Karpas-422 (cell line): ENCODE measurements at regions not wholly inside any gene's neighbourhood (a gene's known extent, or its start where the extent isn't known, plus 50 kb on each side); places are given as distances from the start of the nearest gene placed in this dataset.

Source experiments
- DNase-seq: peaks from one replicate; pipeline ENCODE4 v3.0.0-alpha.2; 2015
- H2AFZ ChIP-seq: fragments of 200-600 bp; sonication (generic); 2 replicates; pipeline ENCODE4 v1.6.1; 2014; ENCODE audit warnings: antibody characterized with exemption, low read length, mixed read lengths
- H3K27ac ChIP-seq: fragments of 200-600 bp; sonication (generic); 2 replicates; pipeline ENCODE4 v1.5.1; 2014; ENCODE audit warnings: mild to moderate bottlenecking, low read length, moderate library complexity
- H3K27me3 ChIP-seq: fragments of 200-600 bp; sonication (generic); 2 replicates; pipeline ENCODE4 v1.6.1; 2014; ENCODE audit warnings: low read length, mixed read lengths
- H3K36me3 ChIP-seq: fragments of 200-600 bp; sonication (generic); 2 replicates; pipeline ENCODE4 v1.6.1; 2014; ENCODE audit warnings: low read length, mixed read lengths; ENCODE audit not compliant: insufficient read depth
- H3K4me1 ChIP-seq: fragments of 200-600 bp; sonication (generic); 2 replicates; pipeline ENCODE4 v1.6.1; 2014; ENCODE audit warnings: mild to moderate bottlenecking, low read length, mixed read lengths
- H3K4me2 ChIP-seq: fragments of 200-600 bp; sonication (generic); 2 replicates; pipeline ENCODE4 v1.6.1; 2014; ENCODE audit warnings: low read length, low read depth, mild to moderate bottlenecking; ENCODE audit not compliant: poor library complexity, severe bottlenecking
- H3K4me3 ChIP-seq: fragments of 200-600 bp; sonication (generic); 2 replicates; pipeline ENCODE4 v1.5.1; 2014; ENCODE audit warnings: mild to moderate bottlenecking, antibody characterized with exemption, low read length, mixed read lengths
- H3K79me2 ChIP-seq: fragments of 200-600 bp; sonication (generic); 2 replicates; pipeline ENCODE4 v1.6.1; 2014; ENCODE audit warnings: mild to moderate bottlenecking, low read length, mixed read lengths
- H3K9ac ChIP-seq: fragments of 200-600 bp; sonication (generic); 2 replicates; pipeline ENCODE4 v1.6.0; 2014; ENCODE audit warnings: low read length
- H3K9me2 ChIP-seq: fragments of 200-600 bp; sonication (generic), shearing (Covaris generic); replicated peaks from 2 replicates; pipeline ENCODE4 v1.6.0; 2014; ENCODE audit warnings: mild to moderate bottlenecking, low read length, moderate library complexity; ENCODE audit not compliant: insufficient read depth
- H3K9me3 ChIP-seq: fragments of 300-700, 200-600 bp; sonication (generic); 2 replicates; pipeline ENCODE4 v1.6.1; 2014; ENCODE audit warnings: low read length, mixed read lengths
- H4K20me1 ChIP-seq: fragments of 200-600 bp; sonication (generic); 2 replicates; pipeline ENCODE4 v1.6.1; 2014; ENCODE audit warnings: mild to moderate bottlenecking, antibody characterized with exemption, low read length, low read depth; ENCODE audit not compliant: insufficient read depth

GRCh38 chr2:150224321-150224720 lies 263.1 kb downstream of the RND3 start:
- no peak overlapping the region for H2AFZ ChIP-seq
- H4K20me1 ChIP-seq: no peaks in the 10 kb centered on the region
- no peaks in the 10 kb centered on the region for H3K36me3 ChIP-seq
- H3K9me3 ChIP-seq: no peaks in the 10 kb centered on the region
- H3K9ac ChIP-seq: no peak overlapping the region
- no peak overlapping the region for H3K4me2 ChIP-seq
- no peak overlapping the region for H3K4me3 ChIP-seq
- H3K9me2 ChIP-seq: no peaks in the 10 kb centered on the region
- DNase-seq: no peak
- H3K4me1 ChIP-seq: no peaks in the 10 kb centered on the region
- no peaks in the 10 kb centered on the region for H3K27me3 ChIP-seq
- no peaks in the 10 kb centered on the region for H3K79me2 ChIP-seq
- H3K27ac ChIP-seq: no peak overlapping the region

GRCh38 chr2:150222942-150223341 lies 264.5 kb downstream of the RND3 start:
- Histone ChIP-seq H3K9me3 (no peaks in the 10 kb centered on the region), H3K9ac (no peak overlapping the region), H3K4me2 (no peak overlapping the region), H3K36me3 (no peaks in the 10 kb centered on the region), H3K4me3 (no peak overlapping the region), H2AFZ (no peak overlapping the region), H4K20me1 (no peaks in the 10 kb centered on the region), H3K9me2 (no peaks in the 10 kb centered on the region), H3K27me3 (no peaks in the 10 kb centered on the region), H3K79me2 (no peaks in the 10 kb centered on the region), H3K4me1 (no peaks in the 10 kb centered on the region), H3K27ac (no peak overlapping the region)
- no peak for DNase-seq

- H4K20me1 ChIP-seq: no peaks in the 10 kb centered on the region
- H2AFZ ChIP-seq: no peak overlapping the region
- no peaks in the 10 kb centered on the region for H3K9me3 ChIP-seq
- no peaks in the 10 kb centered on the region for H3K9me2 ChIP-seq
- no peaks in the 10 kb centered on the region for H3K27me3 ChIP-seq
- no peak overlapping the region for H3K4me3 ChIP-seq
- H3K4me2 ChIP-seq: no peak overlapping the region
- H3K36me3 ChIP-seq: no peaks in the 10 kb centered on the region
- DNase-seq: no peak
- H3K79me2 ChIP-seq: no peaks in the 10 kb centered on the region
- no peak overlapping the region for H3K9ac ChIP-seq
- no peak overlapping the region for H3K27ac ChIP-seq
- no peaks in the 10 kb centered on the region for H3K4me1 ChIP-seq
Measured at GRCh38 chr2:150222379-150222778, 265.1 kb downstream of the RND3 start.

- Histone ChIP-seq H3K9me2 (no peaks in the 10 kb centered on the region), H3K4me3 (no peak overlapping the region), H4K20me1 (no peaks in the 10 kb centered on the region), H2AFZ (no peak overlapping the region), H3K79me2 (no peaks in the 10 kb centered on the region), H3K9ac (no peak overlapping the region), H3K4me2 (no peak overlapping the region), H3K36me3 (no peaks in the 10 kb centered on the region), H3K4me1 (no peaks in the 10 kb centered on the region), H3K27ac (no peak overlapping the region), H3K27me3 (no peaks in the 10 kb centered on the region), H3K9me3 (no peaks in the 10 kb centered on the region)
- DNase-seq: no peak
Measured at GRCh38 chr2:150219861-150220260, 267.6 kb downstream of the RND3 start.

DNA sequence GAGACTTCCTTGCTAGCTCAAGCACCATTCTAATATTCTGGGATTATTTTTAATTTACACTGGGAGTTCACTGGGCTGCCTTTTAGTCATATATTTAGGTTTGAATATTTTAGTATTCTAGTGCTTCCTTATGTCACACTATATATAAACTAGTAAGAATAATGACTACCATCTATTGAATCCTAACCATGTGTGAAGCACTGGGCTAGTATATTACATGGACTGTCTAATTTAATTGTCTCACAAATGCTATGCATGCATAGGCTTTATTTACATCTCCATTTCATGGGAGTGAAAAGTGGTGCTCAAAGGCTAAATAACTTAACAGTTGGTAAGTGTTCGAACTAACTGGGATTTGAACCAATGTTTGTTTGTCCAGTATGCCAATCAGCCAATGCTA lies 272.4 kb downstream of the RND3 start:
- H3K79me2 ChIP-seq: no peaks in the 10 kb centered on the region
- H3K9me3 ChIP-seq: no peaks in the 10 kb centered on the region
- no peak overlapping the region for H3K4me3 ChIP-seq
- DNase-seq: no peak
- H2AFZ ChIP-seq: no peak overlapping the region
- no peak overlapping the region for H3K27ac ChIP-seq
- H3K9ac ChIP-seq: no peak overlapping the region
- no peak overlapping the region for H3K4me2 ChIP-seq
- no peaks in the 10 kb centered on the region for H3K27me3 ChIP-seq
- no peaks in the 10 kb centered on the region for H3K9me2 ChIP-seq
- no peaks in the 10 kb centered on the region for H3K36me3 ChIP-seq
- no peaks in the 10 kb centered on the region for H4K20me1 ChIP-seq
- H3K4me1 ChIP-seq: no peaks in the 10 kb centered on the region

DNA sequence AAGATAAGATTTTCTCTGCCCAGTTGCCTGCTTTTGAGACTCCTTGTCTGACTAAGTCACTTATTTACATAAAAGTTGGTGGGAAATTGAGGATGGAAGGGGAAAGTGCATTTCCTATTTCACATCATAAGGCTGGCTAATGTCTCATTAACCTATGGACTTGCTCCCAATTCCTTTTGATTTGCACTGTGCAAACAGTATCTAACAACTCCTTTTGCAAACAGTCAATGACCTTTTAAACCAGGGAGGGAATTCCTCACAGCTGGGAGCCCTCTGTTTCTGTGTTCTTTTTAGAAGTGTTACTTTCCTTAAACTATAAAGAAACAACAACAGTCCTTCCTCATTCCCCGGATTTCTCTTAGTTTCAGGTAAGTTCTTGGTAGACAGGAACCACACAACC lies 272.8 kb downstream of the RND3 start:
- Histone ChIP-seq H3K9me3 (no peaks in the 10 kb centered on the region), H3K4me2 (no peak overlapping the region), H3K79me2 (no peaks in the 10 kb centered on the region), H3K9me2 (no peaks in the 10 kb centered on the region), H3K36me3 (no peaks in the 10 kb centered on the region), H3K27me3 (no peaks in the 10 kb centered on the region), H2AFZ (no peak overlapping the region), H3K4me3 (no peak overlapping the region), H3K4me1 (no peaks in the 10 kb centered on the region), H3K27ac (no peak overlapping the region), H4K20me1 (no peaks in the 10 kb centered on the region), H3K9ac (no peak overlapping the region)
- no peak for DNase-seq

- H3K27ac ChIP-seq: no peak overlapping the region
- H3K4me2 ChIP-seq: no peak overlapping the region
- no peak overlapping the region for H3K4me3 ChIP-seq
- no peaks in the 10 kb centered on the region for H3K36me3 ChIP-seq
- no peaks in the 10 kb centered on the region for H3K79me2 ChIP-seq
- no peak overlapping the region for H3K9ac ChIP-seq
- no peak for DNase-seq
- H3K9me2 ChIP-seq: no peaks in the 10 kb centered on the region
- H3K4me1 ChIP-seq: no peaks in the 10 kb centered on the region
- H2AFZ ChIP-seq: no peak overlapping the region
- H3K9me3 ChIP-seq: no peaks in the 10 kb centered on the region
- no peaks in the 10 kb centered on the region for H4K20me1 ChIP-seq
- no peaks in the 10 kb centered on the region for H3K27me3 ChIP-seq
Measured at GRCh38 chr2:150212722-150213171, 274.7 kb downstream of the RND3 start.

DNA sequence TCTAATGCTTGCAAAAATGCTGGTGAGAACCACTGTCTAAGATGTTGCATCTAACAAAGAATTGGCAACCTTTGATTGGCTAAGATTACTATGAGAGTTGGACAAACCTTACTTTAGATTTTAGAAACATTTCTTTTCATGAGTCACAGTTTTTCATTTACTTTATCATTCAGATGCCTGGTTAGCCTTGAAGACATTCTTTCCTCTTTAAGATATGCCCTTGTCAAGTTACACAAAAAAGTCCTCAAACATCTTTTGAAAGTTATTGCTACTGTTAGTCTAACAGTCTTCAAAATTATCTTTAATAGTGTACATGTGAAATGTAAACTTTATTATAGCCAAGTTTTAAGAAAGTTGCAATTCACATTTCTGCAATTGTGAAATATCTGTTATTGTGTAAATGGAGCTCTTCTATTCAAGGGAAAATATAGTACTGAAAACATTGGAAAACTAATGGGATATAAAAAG lies 276.3 kb downstream of the RND3 start:
- no peak for DNase-seq
- Histone ChIP-seq H2AFZ (no peak overlapping the region), H3K27ac (no peak overlapping the region), H3K9me2 (no peaks in the 10 kb centered on the region), H3K36me3 (no peaks in the 10 kb centered on the region), H3K27me3 (no peaks in the 10 kb centered on the region), H3K9ac (no peak overlapping the region), H3K9me3 (no peaks in the 10 kb centered on the region), H4K20me1 (no peaks in the 10 kb centered on the region), H3K79me2 (no peaks in the 10 kb centered on the region), H3K4me1 (no peaks in the 10 kb centered on the region), H3K4me2 (no peak overlapping the region), H3K4me3 (no peak overlapping the region)

DNA sequence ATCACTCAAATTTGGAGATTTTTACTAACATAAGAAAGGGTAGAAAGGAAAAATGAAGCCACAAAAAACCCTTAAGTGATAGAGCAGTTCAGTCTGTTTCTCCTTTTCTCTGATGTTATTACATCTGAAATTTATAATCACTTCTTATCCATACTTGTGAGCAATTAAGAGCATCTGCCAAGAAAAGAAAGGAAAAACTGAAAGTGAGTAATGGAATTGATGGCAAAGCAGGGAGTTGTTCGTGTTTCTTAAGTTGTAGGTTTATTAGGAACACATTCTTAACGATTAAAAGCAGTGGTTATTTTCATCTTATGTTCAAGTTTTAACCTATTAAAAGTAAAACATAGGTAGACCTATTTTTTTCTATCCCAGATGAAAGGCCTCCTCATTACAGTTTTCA lies 277.7 kb downstream of the RND3 start:
- H4K20me1 ChIP-seq: no peaks in the 10 kb centered on the region

More for the DNA sequence above, 277.7 kb downstream of the RND3 start:
- no peak for DNase-seq
- no peaks in the 10 kb centered on the region for H3K9me2 ChIP-seq
- H3K4me1 ChIP-seq: no peaks in the 10 kb centered on the region
- H3K27ac ChIP-seq: no peak overlapping the region
- no peak overlapping the region for H2AFZ ChIP-seq
- H3K27me3 ChIP-seq: no peaks in the 10 kb centered on the region
- H3K36me3 ChIP-seq: no peaks in the 10 kb centered on the region
- no peaks in the 10 kb centered on the region for H3K79me2 ChIP-seq
- H3K9me3 ChIP-seq: peaks cover 3% of the 10 kb centered on the region; the same call in 1 of the 2 replicates
- H3K4me3 ChIP-seq: no peak overlapping the region
- no peak overlapping the region for H3K4me2 ChIP-seq
- H3K9ac ChIP-seq: no peak overlapping the region
